DOHH2 (cell line): ENCODE measurements at regions not wholly inside any gene's neighbourhood (a gene's known extent, or its start where the extent isn't known, plus 50 kb on each side); places are given as distances from the start of the nearest gene placed in this dataset.

Experiments
- EZH2phosphoT487 ChIP-seq: fragments of 200-600 bp; sonication (generic); IDR thresholded peaks from 2 replicates; pipeline ENCODE4 v1.6.1; 2017; ENCODE audit warnings: borderline replicate concordance, mild to moderate bottlenecking, antibody characterized with exemption, low read length, moderate library complexity, mixed read lengths
- TF ChIP-seq, protein P1 (sequence below): fragments of 200-600 bp; sonication (generic); IDR thresholded peaks from one replicate; pipeline ENCODE4 v1.5.1; 2014; ENCODE audit warnings: antibody characterized with exemption, mild to moderate bottlenecking, low read depth, low read length; ENCODE audit not compliant: poor library complexity, severe bottlenecking

DNA sequence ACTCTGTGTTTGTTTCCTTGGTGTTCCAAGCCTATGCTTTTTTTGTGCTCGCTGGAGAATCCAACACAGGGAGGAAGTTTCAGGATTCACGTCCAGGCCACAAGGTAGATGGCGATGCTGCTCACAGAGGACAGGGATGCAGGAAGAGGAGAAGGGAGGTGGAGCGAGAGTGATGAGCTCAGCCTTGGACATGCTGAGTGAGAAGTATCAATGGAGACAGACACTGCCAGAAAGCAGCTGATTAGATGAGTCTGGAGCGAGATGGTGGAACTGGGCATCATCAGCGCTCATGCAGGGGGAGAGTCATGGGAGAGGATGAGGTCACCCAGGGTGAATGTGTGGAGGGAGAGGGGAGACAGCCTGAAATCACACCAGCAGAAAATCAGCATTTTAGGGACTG lies 110.0 kb downstream of the GLUL start:
- TF ChIP-seq, protein P1, sequence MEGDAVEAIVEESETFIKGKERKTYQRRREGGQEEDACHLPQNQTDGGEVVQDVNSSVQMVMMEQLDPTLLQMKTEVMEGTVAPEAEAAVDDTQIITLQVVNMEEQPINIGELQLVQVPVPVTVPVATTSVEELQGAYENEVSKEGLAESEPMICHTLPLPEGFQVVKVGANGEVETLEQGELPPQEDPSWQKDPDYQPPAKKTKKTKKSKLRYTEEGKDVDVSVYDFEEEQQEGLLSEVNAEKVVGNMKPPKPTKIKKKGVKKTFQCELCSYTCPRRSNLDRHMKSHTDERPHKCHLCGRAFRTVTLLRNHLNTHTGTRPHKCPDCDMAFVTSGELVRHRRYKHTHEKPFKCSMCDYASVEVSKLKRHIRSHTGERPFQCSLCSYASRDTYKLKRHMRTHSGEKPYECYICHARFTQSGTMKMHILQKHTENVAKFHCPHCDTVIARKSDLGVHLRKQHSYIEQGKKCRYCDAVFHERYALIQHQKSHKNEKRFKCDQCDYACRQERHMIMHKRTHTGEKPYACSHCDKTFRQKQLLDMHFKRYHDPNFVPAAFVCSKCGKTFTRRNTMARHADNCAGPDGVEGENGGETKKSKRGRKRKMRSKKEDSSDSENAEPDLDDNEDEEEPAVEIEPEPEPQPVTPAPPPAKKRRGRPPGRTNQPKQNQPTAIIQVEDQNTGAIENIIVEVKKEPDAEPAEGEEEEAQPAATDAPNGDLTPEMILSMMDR: no peak
- TF ChIP-seq EZH2phosphoT487: no peak
